ENCODE measurements at regions not wholly inside any gene's neighbourhood (a gene's known extent, or its start where the extent isn't known, plus 50 kb on each side); places are given as distances from the start of the nearest gene placed in this dataset.

DNA sequence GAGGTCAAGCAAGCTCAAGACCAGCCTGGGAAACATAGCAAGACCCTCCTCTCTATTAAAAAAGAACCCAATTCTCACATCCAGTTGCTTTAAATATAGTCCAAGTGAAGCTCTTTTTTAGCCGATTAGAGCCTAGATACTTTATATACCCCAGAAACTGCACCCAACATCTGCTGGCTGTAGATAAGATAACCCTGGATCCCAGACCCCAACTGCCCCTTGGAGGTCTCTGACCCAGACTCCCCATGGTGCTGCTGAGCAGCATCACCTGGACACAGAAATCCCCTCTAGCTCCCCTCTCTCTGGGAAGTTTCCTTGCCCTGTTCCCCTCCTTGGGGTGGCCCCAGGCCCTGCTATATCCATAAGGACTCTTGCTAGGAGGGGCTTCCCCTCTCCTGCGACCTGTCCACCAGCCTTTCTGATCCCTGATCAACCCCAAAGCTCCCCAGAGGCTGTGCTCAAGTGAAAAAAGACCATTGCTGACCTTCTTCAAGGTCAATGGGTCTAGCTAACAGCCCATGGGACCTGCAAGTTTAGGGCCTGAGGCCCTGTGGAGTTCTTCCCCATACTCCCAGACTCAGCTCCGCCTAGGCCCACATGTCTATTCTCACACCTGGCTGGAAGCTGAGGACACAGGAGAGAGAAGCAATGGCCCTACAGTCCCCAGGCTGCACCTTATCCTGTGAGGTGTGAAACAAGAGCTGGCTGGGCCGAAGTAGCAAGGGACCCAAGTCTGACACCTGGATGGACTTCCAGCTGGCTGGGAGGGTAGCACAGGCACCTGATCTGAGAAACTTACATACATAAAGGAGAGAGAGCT lies 56.2 kb downstream of the ARL6IP4 start:
- Histone ChIP-seq H4K20me1 (peaks cover 0 to 9% (median 0%) of the 10 kb centered on the region in 11 experiments; a peak in 3 of 22 replicates), H3K27ac (peak overlapping the region in 2 of 11 experiments; percentile 12 to 22; a peak in 2 of 22 replicates), H3K9ac (no peak overlapping the region), H3K9me3 (replicated peaks in 1 of 11) (no peaks in the 10 kb centered on the region), H3K4me3 (no peak overlapping the region), H3K4me2 (peak overlapping the region in 1 of 11 experiments; percentile 93; a peak in 1 of 22 replicates), H3K36me3 (peaks cover 0 to 20% (median 0%) of the 10 kb centered on the region in 11 experiments; a peak in 4 of 22 replicates), H3K27me3 (no peaks in the 10 kb centered on the region), H3K4me1 (peaks cover 24 to 62% (median 50%) of the 10 kb centered on the region in 10 experiments)
- no peak for TF ChIP-seq Cebpa-rat (IDR thresholded peaks at IDR 0.05)

DNA sequence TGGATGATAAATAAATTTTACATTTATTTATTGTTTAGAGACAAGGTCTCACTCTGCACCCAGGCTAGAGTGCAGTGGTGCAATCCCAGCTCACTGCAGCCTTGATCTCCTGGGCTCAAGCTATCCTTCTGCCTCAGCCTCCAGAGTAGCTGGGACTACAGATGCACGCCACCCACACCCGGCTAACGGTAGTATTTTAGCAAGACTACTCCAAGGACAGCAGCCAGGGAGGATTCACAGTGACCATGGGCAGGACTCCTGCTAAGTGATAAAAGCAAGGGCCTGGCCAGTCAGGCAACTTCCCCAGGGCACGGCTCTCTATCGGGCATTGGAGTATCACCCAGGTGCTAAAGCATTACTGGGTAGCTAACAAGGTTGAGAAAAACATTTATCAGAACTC lies 55.4 kb downstream of the ARL6IP4 start:
- H3K9me3 ChIP-seq (replicated peaks in 1 of 11), result no peaks in the 10 kb centered on the region
- H3K4me3 ChIP-seq, result no peak overlapping the region
- peak overlapping the region in 8 of 11 experiments; percentile 77 to 95 (median 88); a peak in 14 of 22 replicates for H3K4me2 ChIP-seq
- H3K9ac ChIP-seq, result no peak overlapping the region
- peaks cover 0 to 25% (median 0%) of the 10 kb centered on the region in 11 experiments; a peak in 4 of 22 replicates for H3K36me3 ChIP-seq
- H3K27ac ChIP-seq, result peak overlapping the region in 1 of 11 experiments; percentile 80; a peak in 2 of 22 replicates
- peaks cover 0 to 5% (median 0%) of the 10 kb centered on the region in 11 experiments; a peak in 2 of 22 replicates for H4K20me1 ChIP-seq
- TF ChIP-seq Cebpa-rat (IDR thresholded peaks at IDR 0.05), result no peak
- H3K4me1 ChIP-seq, result peaks cover 24 to 60% (median 45%) of the 10 kb centered on the region in 10 experiments
- no peaks in the 10 kb centered on the region for H3K27me3 ChIP-seq

DNA sequence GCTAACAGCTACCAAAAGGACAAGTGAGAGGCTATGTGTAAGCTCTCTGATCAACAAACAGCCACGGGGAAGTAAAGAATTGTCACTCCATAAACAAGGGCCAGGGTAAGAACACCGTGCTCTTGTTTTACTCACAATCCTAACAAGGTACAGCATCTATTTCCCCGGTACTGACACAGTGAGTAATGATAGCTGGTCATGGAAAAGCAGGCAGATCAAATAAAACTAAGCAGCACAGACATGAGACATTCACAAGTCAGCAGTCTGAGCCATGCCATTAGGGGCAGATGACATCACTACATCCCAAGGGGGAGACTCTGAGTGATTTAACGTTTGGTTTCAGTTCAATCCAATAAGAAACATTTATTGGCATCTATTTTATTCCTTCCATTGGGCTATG lies 54.4 kb downstream of the ARL6IP4 start:
- Histone ChIP-seq H3K9me3 (replicated peaks in 1 of 11) (no peaks in the 10 kb centered on the region), H3K27me3 (no peaks in the 10 kb centered on the region), H3K36me3 (peaks cover 0 to 25% (median 0%) of the 10 kb centered on the region in 11 experiments; a peak in 4 of 22 replicates), H3K9ac (peak overlapping the region in 6 of 11 experiments; percentile 38 to 68 (median 64); a peak in 11 of 22 replicates), H3K4me1 (peaks cover 24 to 61% (median 46%) of the 10 kb centered on the region in 10 experiments), H4K20me1 (peaks cover 0 to 5% (median 0%) of the 10 kb centered on the region in 11 experiments; a peak in 2 of 22 replicates), H3K4me2 (peak overlapping the region; percentile 65 to 95 (median 85)), H3K27ac (peak overlapping the region in 9 of 11 experiments; percentile 70 to 84 (median 77); a peak in 19 of 22 replicates), H3K4me3 (no peak overlapping the region)
- TF ChIP-seq Cebpa-rat (IDR thresholded peaks at IDR 0.05), result no peak

DNA sequence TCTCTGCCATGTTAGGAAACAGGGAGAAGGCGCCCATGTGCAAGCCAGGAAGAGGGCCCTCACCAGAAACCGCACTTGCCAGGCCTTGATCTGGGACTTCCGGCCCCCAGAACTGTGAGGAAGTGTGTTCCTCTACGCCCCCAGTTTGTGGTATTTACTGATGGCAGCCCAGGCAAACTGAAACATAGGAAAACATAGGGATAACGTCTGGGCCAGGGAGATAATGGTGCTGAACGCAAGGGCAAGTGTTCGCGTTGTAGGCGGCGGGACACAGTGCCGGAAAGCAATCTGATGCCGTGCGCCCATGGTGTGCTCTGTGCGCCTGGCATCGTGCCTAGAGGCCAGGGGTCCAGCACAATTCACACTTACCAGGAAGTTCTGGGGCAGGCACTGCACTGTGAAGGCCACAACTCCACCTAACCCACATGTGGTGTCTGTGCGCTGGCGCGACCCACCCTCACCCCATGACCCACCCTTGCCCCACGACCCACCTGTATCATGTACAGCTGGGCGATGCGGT lies 53.6 kb downstream of the ARL6IP4 start:
- no peak for TF ChIP-seq Cebpa-rat (IDR thresholded peaks at IDR 0.05)
- peaks cover 0 to 8% (median 0%) of the 10 kb centered on the region in 11 experiments; a peak in 3 of 22 replicates for H4K20me1 ChIP-seq
- peaks cover 24 to 67% (median 54%) of the 10 kb centered on the region in 10 experiments for H3K4me1 ChIP-seq
- H3K4me2 ChIP-seq, result peak overlapping the region; percentile 65 to 95 (median 85)
- peaks cover 0 to 25% (median 0%) of the 10 kb centered on the region in 11 experiments; a peak in 4 of 22 replicates for H3K36me3 ChIP-seq
- H3K4me3 ChIP-seq, result peak overlapping the region in 6 of 10 experiments; percentile 7 to 30 (median 17); a peak in 7 of 20 replicates
- H3K9ac ChIP-seq, result peak overlapping the region in 9 of 11 experiments; percentile 38 to 73 (median 64); a peak in 18 of 22 replicates
- no peaks in the 10 kb centered on the region for H3K9me3 ChIP-seq (replicated peaks in 1 of 11)
- H3K27ac ChIP-seq, result peak overlapping the region in 10 of 11 experiments; percentile 46 to 84 (median 76); a peak in 21 of 22 replicates
- no peaks in the 10 kb centered on the region for H3K27me3 ChIP-seq

DNA sequence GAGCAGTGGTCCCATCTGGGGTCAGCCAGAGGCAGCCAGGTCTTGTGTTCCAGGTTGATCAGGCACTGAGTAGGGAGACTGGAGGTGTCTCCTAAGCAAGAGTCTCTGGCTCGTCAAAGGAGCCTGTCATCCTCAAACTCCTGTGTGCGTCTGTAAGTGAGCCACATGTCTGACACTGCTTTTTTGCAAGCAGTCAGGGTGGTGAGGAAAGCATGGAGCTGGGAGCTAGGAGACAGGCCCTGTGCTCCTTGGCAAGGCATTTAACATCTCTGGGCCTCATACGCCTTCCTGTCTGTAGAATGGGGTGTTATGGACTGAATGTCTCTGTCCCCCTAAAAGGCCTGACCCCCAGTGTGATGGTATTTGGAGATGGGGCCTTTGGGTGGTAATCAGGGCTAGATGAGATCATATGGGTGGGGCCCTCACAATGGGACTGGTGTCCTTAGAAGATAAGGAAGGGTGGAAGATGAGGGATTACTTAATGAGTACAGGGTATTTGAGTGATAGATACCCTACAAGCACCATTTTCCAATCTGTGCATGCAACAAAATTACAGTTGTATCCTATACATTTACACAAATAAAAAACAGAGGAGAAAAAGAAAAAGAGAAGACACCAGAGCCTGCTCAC lies 53.0 kb downstream of the ARL6IP4 start:
- Histone ChIP-seq H3K9ac (peak overlapping the region in 9 of 11 experiments; percentile 38 to 73 (median 64); a peak in 17 of 22 replicates), H3K4me1 (peaks cover 28 to 73% (median 59%) of the 10 kb centered on the region in 10 experiments), H3K36me3 (peaks cover 0 to 25% (median 0%) of the 10 kb centered on the region in 11 experiments; a peak in 4 of 22 replicates), H4K20me1 (peaks cover 0 to 14% (median 0%) of the 10 kb centered on the region in 11 experiments; a peak in 3 of 22 replicates), H3K4me3 (peak overlapping the region in 5 of 10 experiments; percentile 7 to 25 (median 12); a peak in 3 of 20 replicates), H3K9me3 (replicated peaks in 1 of 11) (no peaks in the 10 kb centered on the region), H3K4me2 (peak overlapping the region; percentile 65 to 95 (median 85)), H3K27me3 (no peaks in the 10 kb centered on the region), H3K27ac (peak overlapping the region in 10 of 11 experiments; percentile 46 to 84 (median 76); a peak in 19 of 22 replicates)
- no peak for TF ChIP-seq Cebpa-rat (IDR thresholded peaks at IDR 0.05)

DNA sequence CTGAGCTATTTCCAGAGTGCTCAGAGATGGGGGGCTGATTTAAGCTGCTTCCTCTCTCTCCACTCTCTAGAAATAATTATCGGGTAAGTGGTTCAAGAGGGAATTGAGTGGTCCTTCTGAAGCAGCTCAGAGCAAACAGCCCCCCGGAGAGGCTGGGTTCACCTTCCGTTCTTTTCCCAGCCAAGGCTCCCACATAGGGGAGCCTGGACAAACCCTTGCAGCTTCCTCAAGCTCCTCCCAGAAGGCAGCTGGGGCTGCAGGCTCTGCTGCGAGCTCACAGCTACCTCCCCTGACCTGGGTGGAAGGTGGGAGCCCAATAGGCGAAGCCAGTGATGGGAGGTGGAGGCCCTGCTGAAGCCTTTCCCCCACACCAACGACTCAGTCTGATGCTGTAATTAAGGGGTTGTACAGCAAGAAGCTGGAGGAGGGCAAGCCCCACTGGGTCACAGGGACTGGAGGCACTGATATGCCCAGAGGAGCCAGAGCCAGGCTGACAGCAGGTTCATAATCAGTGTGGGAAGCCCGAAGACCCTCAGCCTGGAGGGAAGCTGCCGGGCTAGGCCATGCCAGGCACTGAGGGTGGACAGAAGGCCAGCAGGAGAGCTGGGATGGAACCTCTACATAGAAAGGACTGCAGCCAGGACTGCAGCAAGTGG lies 52.4 kb downstream of the ARL6IP4 start:
- H3K36me3 ChIP-seq, result peaks cover 0 to 25% (median 0%) of the 10 kb centered on the region in 11 experiments; a peak in 4 of 22 replicates
- H3K9me3 ChIP-seq (replicated peaks in 1 of 11), result no peaks in the 10 kb centered on the region
- H3K27ac ChIP-seq, result peak overlapping the region in 8 of 11 experiments; percentile 70 to 84 (median 78); a peak in 15 of 22 replicates
- peak overlapping the region; percentile 65 to 95 (median 85) for H3K4me2 ChIP-seq
- TF ChIP-seq Cebpa-rat (IDR thresholded peaks at IDR 0.05), result no peak
- H4K20me1 ChIP-seq, result peaks cover 0 to 15% (median 0%) of the 10 kb centered on the region in 11 experiments; a peak in 3 of 22 replicates
- H3K4me1 ChIP-seq, result peaks cover 34 to 80% (median 66%) of the 10 kb centered on the region in 10 experiments
- H3K4me3 ChIP-seq, result no peak overlapping the region
- no peaks in the 10 kb centered on the region for H3K27me3 ChIP-seq
- H3K9ac ChIP-seq, result peak overlapping the region in 4 of 11 experiments; percentile 45 to 73 (median 68); a peak in 3 of 22 replicates

All from BLaER1 treated with 17β-estradiol and CSF1 and Interleukin-3, amounts not matched to agents 10 nM and 100 nM (cell line).